HG03045 (cell line): ENCODE measurements at regions not wholly inside any gene's neighbourhood (a gene's known extent, or its start where the extent isn't known, plus 50 kb on each side); places are given as distances from the start of the nearest gene placed in this dataset.

ENCODE experiments used
- ATAC-seq: cut with Tn5 transposase; IDR thresholded peaks from one replicate; pipeline ENCODE4 v1.9.1; 2021; ENCODE audit warnings: mild to moderate bottlenecking, moderate library complexity; ENCODE audit not compliant: unreplicated experiment

DNA sequence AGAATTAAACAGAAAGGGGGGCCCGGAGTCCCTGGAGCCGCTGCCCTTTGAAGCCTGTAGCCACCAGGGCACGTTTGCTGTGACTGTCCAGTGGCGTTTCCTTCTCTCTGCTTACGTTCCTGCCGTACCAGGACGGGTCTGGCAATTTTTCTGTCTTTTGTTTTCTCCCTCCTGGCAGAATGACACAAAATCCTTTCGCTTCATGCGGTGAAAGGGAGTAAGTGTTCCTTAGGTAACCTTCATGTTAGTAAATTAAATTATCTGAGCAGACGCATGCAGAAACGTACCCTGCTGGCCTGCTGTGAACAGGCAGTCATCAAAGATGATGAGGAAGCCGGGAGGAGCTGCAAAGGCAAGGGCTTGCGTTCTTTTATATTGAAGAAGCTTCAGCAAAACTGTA is 299.3 kb upstream of the ARGLU1 start:
- no peak for ATAC-seq

GRCh38 chr13:106865716-106866440 is 297.9 kb upstream of the ARGLU1 start:
- no peak for ATAC-seq

DNA sequence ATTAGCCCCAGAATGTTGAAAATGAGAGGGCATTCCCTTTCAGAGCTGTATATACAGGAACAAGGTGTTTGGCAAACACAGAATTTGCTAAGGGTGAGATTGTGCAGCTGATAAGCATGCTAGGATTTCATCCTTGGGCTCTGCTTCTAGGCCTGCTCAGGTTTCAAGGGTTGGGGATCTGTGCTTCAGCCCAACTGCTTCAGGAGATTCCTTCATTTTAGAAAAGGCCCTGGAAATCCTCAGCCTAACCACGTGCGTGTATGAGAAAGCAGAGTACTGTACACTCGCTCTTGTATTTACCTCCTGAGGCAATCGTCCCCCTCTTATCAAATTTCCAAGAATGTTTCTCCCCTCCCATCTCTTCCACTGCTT is 291.6 kb upstream of the ARGLU1 start:
- ATAC-seq, result no peak

DNA sequence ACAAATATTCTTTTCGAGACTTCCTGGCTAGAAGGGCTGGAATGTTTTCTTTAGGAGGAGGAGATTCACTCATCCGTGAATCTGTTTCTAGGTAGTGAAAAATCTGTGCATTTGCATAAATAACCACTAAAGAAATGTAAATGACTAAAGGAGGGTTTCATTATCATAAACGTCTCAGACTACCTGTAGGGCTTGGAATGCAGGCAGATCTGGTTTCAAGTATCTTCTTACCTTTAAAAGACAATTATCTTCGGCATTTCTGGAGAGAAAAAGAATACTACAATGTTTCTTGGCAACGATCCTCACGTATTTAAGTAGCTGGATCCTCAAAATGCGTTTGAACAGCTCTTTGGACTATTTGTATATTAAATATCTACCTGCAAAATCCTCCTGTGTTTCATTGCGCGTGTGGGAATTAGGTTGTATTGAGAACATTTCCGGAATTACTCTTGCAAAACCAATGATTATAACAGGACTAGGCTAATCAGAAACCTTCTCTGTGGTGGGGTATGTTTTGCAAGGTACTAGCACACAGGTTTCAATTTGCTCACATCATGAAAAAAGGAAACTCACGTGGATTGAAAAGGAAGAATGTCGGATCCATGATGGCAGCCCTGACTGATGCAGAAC is 291.1 kb upstream of the ARGLU1 start:
- no peak for ATAC-seq

DNA sequence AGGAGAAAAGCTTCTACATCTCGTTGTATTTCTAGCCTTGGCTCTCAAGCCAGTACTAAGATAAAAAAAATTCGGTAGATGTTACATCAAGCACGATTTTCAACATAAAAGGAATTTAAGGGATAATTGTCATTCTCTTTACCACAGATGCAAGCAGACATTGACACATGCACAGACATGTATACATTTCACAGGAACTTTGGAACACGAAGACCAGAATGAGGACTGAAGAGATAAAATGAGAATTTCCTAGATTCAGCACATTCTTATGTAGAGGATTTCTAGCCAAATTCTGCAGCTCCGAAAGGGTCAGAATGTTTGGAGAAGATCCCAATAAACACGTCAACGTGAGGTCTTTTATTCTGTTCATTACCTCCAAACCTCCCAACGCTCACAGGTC is 284.5 kb upstream of the ARGLU1 start:
- no peak for ATAC-seq

DNA sequence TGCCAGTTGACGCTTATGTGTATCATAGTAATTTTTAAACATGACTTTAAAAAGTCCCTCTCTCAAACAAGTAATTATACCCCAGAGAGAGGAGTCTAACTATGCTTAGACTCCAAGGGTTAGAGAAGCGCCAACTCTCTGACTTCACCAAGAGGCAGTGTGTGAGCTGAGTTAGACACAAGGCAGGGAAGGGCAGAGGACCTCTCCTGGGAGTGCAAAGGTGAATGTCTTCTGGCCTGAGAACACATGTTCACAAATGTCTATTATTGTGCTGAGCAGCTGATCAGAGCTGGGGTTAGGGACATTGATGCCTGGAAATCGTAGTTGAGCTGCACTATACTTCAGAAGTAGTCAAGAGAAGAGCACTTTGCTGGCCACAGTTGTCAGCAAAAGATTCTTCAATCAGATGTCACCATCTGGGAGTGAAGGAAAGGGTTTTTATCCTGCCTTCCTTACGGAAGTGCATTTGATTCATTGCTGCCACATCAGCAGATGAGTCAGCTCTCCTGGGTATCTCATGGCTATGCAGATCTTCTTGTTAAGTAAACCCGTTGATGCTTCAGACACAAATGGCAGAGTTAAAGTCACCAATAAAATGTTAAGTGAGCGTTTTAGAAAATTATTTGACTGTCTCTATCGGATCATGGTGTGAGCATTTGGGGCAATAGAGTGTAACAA is 283.2 kb upstream of the ARGLU1 start:
- no peak for ATAC-seq

- ATAC-seq, result no peak
Measured at GRCh38 chr13:106846571-106847448, 278.9 kb upstream of the ARGLU1 start.

- no peak for ATAC-seq
Measured at GRCh38 chr13:106836186-106836802, 268.4 kb upstream of the ARGLU1 start.

DNA sequence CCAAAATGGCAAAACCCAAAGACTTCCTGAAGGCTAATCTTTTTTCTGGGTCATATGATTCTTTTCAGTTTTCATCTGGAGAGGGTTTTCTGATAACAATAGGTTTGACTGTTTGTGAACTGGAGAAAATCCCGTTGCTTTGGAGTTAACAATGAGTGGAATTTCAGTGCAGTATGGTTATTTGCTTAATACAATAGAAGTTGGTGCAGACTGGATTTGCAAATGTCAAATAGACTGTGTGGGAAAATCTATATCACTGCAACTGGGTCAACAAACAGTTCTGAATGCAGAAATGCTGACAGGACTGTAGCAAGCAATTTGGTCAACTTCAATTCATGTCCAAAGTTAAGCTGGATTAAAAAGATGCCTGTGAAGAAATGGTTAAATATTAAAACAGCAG is 267.5 kb upstream of the ARGLU1 start:
- ATAC-seq, result no peak

- ATAC-seq, result no peak
Measured at GRCh38 chr13:106821979-106822378, 254.0 kb upstream of the ARGLU1 start.

GRCh38 chr13:106819413-106820180 is 251.7 kb upstream of the ARGLU1 start:
- ATAC-seq, result no peak

DNA sequence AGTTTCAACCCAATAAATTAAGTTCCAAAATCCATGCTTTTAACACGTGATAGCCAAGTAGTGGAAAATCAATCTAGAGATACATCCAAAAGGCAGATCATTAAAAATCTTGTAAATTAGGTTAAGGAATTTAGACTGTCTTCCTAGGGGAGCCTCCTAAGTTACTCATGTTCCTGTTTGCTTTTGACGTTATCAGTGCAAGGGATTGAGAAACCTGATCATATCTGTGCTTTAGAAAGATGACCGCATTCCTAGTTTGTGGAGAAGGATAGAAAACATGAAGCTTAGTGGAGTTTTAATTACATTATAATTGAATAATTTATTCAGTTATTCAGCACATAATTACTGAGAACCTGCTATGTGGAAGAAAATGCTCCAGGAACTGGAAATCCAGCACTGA is 251.0 kb upstream of the ARGLU1 start:
- ATAC-seq, result no peak

- ATAC-seq, result no peak
Measured at GRCh38 chr13:106815545-106815944, 247.6 kb upstream of the ARGLU1 start.

DNA sequence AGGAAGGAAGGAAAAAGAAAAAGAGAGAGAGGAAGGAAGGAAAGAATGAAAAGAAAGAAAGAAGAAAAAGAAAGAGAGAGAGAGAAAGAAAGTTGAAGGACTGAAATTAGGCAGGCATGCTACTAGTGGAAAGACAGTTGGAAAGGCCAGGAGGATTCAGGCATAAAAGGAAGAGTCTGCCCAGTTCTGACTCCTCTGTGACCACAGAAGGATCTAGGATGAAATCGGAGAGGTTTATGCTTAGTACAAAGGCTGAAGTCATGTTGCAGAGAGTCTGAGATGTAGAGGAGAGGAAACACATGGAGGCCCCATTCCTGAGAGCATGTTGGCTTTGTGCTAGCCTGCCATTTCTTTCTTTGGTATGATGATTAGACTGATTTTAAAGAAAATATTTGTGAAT is 246.5 kb upstream of the ARGLU1 start:
- ATAC-seq, result no peak

DNA sequence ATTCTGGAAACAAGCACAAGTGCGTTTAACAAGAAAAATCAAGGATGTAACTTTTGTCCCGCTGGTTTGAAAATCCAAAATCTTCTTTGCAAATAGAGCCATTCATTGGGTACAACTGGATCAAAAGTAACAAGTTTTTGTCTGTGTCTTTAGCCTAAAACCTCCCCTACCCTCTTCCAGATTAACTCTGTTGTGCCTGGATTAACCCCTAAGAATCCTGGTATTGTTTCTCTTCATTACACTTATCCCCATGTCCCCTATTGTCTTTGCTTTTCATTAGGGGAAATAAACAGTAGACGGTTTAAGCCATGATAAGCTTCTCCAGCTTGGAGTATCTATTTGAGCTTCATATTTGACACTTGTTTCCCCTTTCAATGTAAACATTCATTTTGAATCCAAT is 242.1 kb upstream of the ARGLU1 start:
- no peak for ATAC-seq

DNA sequence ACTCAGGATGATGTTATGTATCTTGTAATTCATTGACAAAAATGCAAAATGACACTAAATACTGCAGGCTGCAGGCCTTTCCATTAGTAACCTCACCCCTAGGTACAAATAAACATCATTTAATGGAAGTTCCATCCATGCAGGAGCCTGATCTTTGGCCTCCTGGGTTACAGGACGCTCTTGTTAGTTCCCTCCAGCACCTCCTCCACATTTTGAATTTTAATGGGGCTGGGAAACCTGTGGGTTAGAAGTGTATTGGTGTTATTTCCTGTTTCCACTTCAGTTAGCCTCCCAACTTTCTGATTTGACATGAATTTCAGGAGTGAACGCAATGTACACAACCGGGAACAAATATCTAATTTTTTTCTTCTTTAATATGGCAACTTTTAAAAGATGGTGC is 237.1 kb upstream of the ARGLU1 start:
- no peak for ATAC-seq

- ATAC-seq, result no peak
Measured at GRCh38 chr13:106802917-106803316, 235.0 kb upstream of the ARGLU1 start.

GRCh38 chr13:106799781-106800335 is 231.9 kb upstream of the ARGLU1 start:
- ATAC-seq, result no peak

- ATAC-seq, result no peak
Measured at GRCh38 chr13:106797081-106797640, 229.2 kb upstream of the ARGLU1 start.
